Endodermal cell (in vitro differentiated cells): ENCODE measurements at regions not wholly inside any gene's neighbourhood (a gene's known extent, or its start where the extent isn't known, plus 50 kb on each side); places are given as distances from the start of the nearest gene placed in this dataset.

Experiments
- DNase-seq: peaks from one replicate; pipeline ENCODE4 v3.0.0-alpha.2; 2017
- H3K27ac ChIP-seq: 2 replicates; pipeline ENCODE4 v1.5.1; 2013; ENCODE audit warnings: mild to moderate bottlenecking, low read depth, low read length, moderate library complexity
- H3K27me3 ChIP-seq: 2 replicates; pipeline ENCODE4 v1.6.1; 2013; ENCODE audit warnings: mild to moderate bottlenecking, low read length, moderate library complexity; ENCODE audit not compliant: insufficient read depth, control insufficient read depth, poor library complexity, severe bottlenecking
- H3K36me3 ChIP-seq: 2 replicates; pipeline ENCODE4 v1.7.0; 2013; ENCODE audit warnings: mild to moderate bottlenecking, low read length, moderate library complexity; ENCODE audit not compliant: control insufficient read depth, insufficient read depth
- H3K4me1 ChIP-seq: one replicate; pipeline ENCODE4 v1.7.0; 2013; ENCODE audit warnings: low read length; ENCODE audit not compliant: control insufficient read depth, insufficient read depth
- H3K4me3 ChIP-seq: 2 replicates; pipeline ENCODE4 v1.5.1; 2013; ENCODE audit warnings: mild to moderate bottlenecking, low read length, moderate library complexity
- H3K9ac ChIP-seq: 2 replicates; pipeline ENCODE4 v1.6.1; 2013; ENCODE audit warnings: mild to moderate bottlenecking, low read length, moderate library complexity; ENCODE audit not compliant: poor library complexity, severe bottlenecking; ENCODE audit errors: extremely low read depth
- H3K9me3 ChIP-seq: 2 replicates; pipeline ENCODE4 v1.6.1; 2013; ENCODE audit warnings: mild to moderate bottlenecking, low read length, moderate library complexity; ENCODE audit not compliant: control insufficient read depth
- H3K27ac Mint-ChIP-seq: 2 replicates; pipeline ENCODE4 v1.8.0; 2020; ENCODE audit warnings: mixed read lengths
- H3K27me3 Mint-ChIP-seq: 2 replicates; pipeline ENCODE4 v1.8.0; 2021; ENCODE audit warnings: mild to moderate bottlenecking, mixed read lengths; ENCODE audit not compliant: insufficient read depth
- H3K36me3 Mint-ChIP-seq: 2 replicates; pipeline ENCODE4 v1.8.0; 2020; ENCODE audit warnings: low read depth, mixed read lengths
- H3K4me1 Mint-ChIP-seq: 2 replicates; pipeline ENCODE4 v1.8.0; 2020; ENCODE audit warnings: mixed read lengths
- H3K4me3 Mint-ChIP-seq: 2 replicates; pipeline ENCODE4 v1.8.0; 2020; ENCODE audit warnings: mild to moderate bottlenecking, moderate library complexity, mixed read lengths
- H3K9me3 Mint-ChIP-seq: 2 replicates; pipeline ENCODE4 v1.8.0; 2020; ENCODE audit warnings: mild to moderate bottlenecking, mixed read lengths
- CTCF ChIP-seq: fragments of 200-600 bp; sonication (generic); conservative IDR thresholded peaks from 2 replicates; pipeline ENCODE4 v1.5.0; 2021; ENCODE audit warnings: antibody characterized with exemption, mild to moderate bottlenecking
- WGBS, 2 experiments: methylation state at CpG; one replicate each; pipeline versions ENCODE4 v1.1.5 to v1.1.7; 2013; ENCODE audit warnings: missing lambda C conversion rate in 2 of 2, mixed read lengths in 1 of 2; ENCODE audit not compliant: insufficient coverage in 1 of 2, insufficient read length in 1 of 2; 5-methylcytosine and 5-hydroxymethylcytosine counted together

GRCh38 chr3:33947272-33948195 lies 149.1 kb downstream of the PDCD6IP start:
- Histone ChIP-seq H3K27ac (no peak overlapping the region), H3K27me3 (no peaks in the 10 kb centered on the region), H3K9ac (no peak overlapping the region), H3K9me3 (no peaks in the 10 kb centered on the region), H3K36me3 (no peaks in the 10 kb centered on the region), H3K4me1 (no peaks in the 10 kb centered on the region), H3K4me3 (no peak overlapping the region)
- WGBS, 2 experiments = 89 to 91% methylated on average over 3 to 4 of the region's 4 CpGs
- Mint-ChIP-seq H3K36me3 (no peaks in the 10 kb centered on the region), H3K27me3 (peaks cover 8% of the 10 kb centered on the region), H3K27ac (no peak overlapping the region), H3K4me1 (peaks cover 8% of the 10 kb centered on the region), H3K9me3 (no peaks in the 10 kb centered on the region), H3K4me3 (no peak overlapping the region)
- DNase-seq = no peak
- TF ChIP-seq CTCF = peak; percentile 26

- H3K9me3 Mint-ChIP-seq = no peaks in the 10 kb centered on the region
- 80 to 81% methylated on average over 1 of the region's 1 CpG for WGBS, 2 experiments
- no peaks in the 10 kb centered on the region for H3K4me1 ChIP-seq
- no peak overlapping the region for H3K27ac ChIP-seq
- no peaks in the 10 kb centered on the region for H3K27me3 ChIP-seq
- DNase-seq = no peak
- H3K9me3 ChIP-seq = no peaks in the 10 kb centered on the region
- H3K9ac ChIP-seq = no peak overlapping the region
- peaks cover 8% of the 10 kb centered on the region for H3K27me3 Mint-ChIP-seq
- H3K27ac Mint-ChIP-seq = no peak overlapping the region
- no peaks in the 10 kb centered on the region for H3K36me3 ChIP-seq
- H3K4me1 Mint-ChIP-seq = peaks cover 8% of the 10 kb centered on the region
- H3K36me3 Mint-ChIP-seq = no peaks in the 10 kb centered on the region
- H3K4me3 Mint-ChIP-seq = no peak overlapping the region
- TF ChIP-seq CTCF = no peak
- H3K4me3 ChIP-seq = no peak overlapping the region
Observed at GRCh38 chr3:33949074-33949473, 150.6 kb downstream of the PDCD6IP start.

DNA sequence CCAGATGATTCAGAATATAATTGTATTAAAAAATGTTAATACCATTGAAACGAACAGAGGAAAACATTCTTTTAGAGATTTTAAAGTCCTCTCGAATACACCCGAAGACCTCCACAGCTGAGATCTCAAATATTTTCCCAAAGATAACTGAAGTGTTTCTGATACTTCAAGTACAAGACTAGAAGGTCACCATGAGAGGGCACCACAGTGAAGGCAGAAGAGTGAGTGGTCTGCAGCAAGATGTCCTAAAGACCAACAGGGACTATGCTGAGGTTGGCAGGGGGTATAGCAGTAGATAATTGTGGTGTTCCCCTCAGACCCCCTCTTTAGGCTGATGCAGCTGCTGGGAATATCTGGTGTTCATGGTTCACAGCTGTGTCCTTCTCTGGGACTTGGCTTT lies 156.5 kb downstream of the PDCD6IP start:
- Histone ChIP-seq H3K27ac (no peak overlapping the region), H3K36me3 (no peaks in the 10 kb centered on the region), H3K27me3 (no peaks in the 10 kb centered on the region), H3K9ac (no peak overlapping the region), H3K9me3 (no peaks in the 10 kb centered on the region), H3K4me3 (no peak overlapping the region), H3K4me1 (no peaks in the 10 kb centered on the region)
- 90 to 95% methylated on average over 3 of the region's 3 CpGs for WGBS, 2 experiments
- Mint-ChIP-seq H3K4me1 (peaks cover 4% of the 10 kb centered on the region), H3K9me3 (no peaks in the 10 kb centered on the region), H3K4me3 (no peak overlapping the region), H3K27me3 (peaks cover 2% of the 10 kb centered on the region), H3K36me3 (no peaks in the 10 kb centered on the region), H3K27ac (no peak overlapping the region)
- peak; percentile 75 for TF ChIP-seq CTCF
- peak; percentile 71 for DNase-seq
